Mesenchymal stem cell (in vitro differentiated cells and primary cell): ENCODE measurements at regions not wholly inside any gene's neighbourhood (a gene's known extent, or its start where the extent isn't known, plus 50 kb on each side); places are given as distances from the start of the nearest gene placed in this dataset.

ENCODE experiments used
- DNase-seq: peaks from one replicate; pipeline ENCODE4 v3.0.0-alpha.2; 2013
- H2AFZ ChIP-seq: one replicate; pipeline ENCODE4 v1.6.1; 2013; ENCODE audit warnings: low read depth, mild to moderate bottlenecking, control low read depth, inconsistent platforms, low read length, moderate library complexity
- H2AK5ac ChIP-seq: 2 replicates; pipeline ENCODE4 v1.6.1; 2013; ENCODE audit warnings: low read length, moderate library complexity, mild to moderate bottlenecking, inconsistent platforms; ENCODE audit not compliant: severe bottlenecking
- H2BK120ac ChIP-seq: one replicate; pipeline ENCODE4 v1.6.1; 2013; ENCODE audit warnings: low read depth, mild to moderate bottlenecking, inconsistent platforms, low read length, moderate library complexity
- H2BK12ac ChIP-seq, 2 experiments: one replicate each; pipeline ENCODE4 v1.6.1; 2013; ENCODE audit warnings: inconsistent platforms in 2 of 2, low read length in 2 of 2, mild to moderate bottlenecking in 2 of 2, moderate library complexity in 2 of 2, control low read depth in 1 of 2
- H2BK15ac ChIP-seq: one replicate; pipeline ENCODE4 v1.6.1; 2013; ENCODE audit warnings: mild to moderate bottlenecking, low read depth, inconsistent platforms; ENCODE audit not compliant: poor library complexity, severe bottlenecking
- H2BK5ac ChIP-seq: 2 replicates; pipeline ENCODE4 v1.6.1; 2013; ENCODE audit warnings: low read depth, mild to moderate bottlenecking, low read length, control low read depth, inconsistent platforms; ENCODE audit not compliant: poor library complexity, severe bottlenecking
- H3K14ac ChIP-seq, 2 experiments: one replicate each; pipeline ENCODE4 v1.6.1; 2013; ENCODE audit warnings: inconsistent platforms in 2 of 2, low read length in 2 of 2, control low read depth in 1 of 2, mild to moderate bottlenecking in 1 of 2, moderate library complexity in 1 of 2
- H3K18ac ChIP-seq, 2 experiments: one replicate each; pipeline ENCODE4 v1.6.1; 2013; ENCODE audit warnings: inconsistent platforms in 2 of 2, low read length in 2 of 2, control low read depth in 1 of 2, low read depth in 1 of 2, mild to moderate bottlenecking in 1 of 2
- H3K23ac ChIP-seq, 2 experiments: one replicate each; pipeline ENCODE4 v1.6.1; 2013; ENCODE audit warnings: inconsistent platforms in 2 of 2, low read length in 2 of 2, mild to moderate bottlenecking in 2 of 2, moderate library complexity in 2 of 2, control low read depth in 1 of 2
- H3K27ac ChIP-seq: 2 replicates; pipeline ENCODE4 v1.5.1; 2013; ENCODE audit warnings: mild to moderate bottlenecking, moderate library complexity, low read length, control low read depth, inconsistent platforms; ENCODE audit not compliant: poor library complexity, severe bottlenecking
- H3K27me3 ChIP-seq, 2 experiments: 2 replicates each; pipeline versions ENCODE4 v1.6.1 to v1.7.0; 2013; ENCODE audit warnings: low read length in 2 of 2, mild to moderate bottlenecking in 2 of 2, moderate library complexity in 2 of 2, control low read depth in 1 of 2, inconsistent platforms in 1 of 2; ENCODE audit not compliant: control insufficient read depth in 1 of 2, insufficient read depth in 1 of 2
- H3K36me3 ChIP-seq, 2 experiments: 2 replicates each; pipeline versions ENCODE4 v1.6.1 to v1.7.0; 2013; ENCODE audit warnings: low read length in 2 of 2, control low read depth in 1 of 2, inconsistent platforms in 1 of 2, low read depth in 1 of 2, mild to moderate bottlenecking in 1 of 2; ENCODE audit not compliant: insufficient read depth in 2 of 2, control insufficient read depth in 1 of 2
- H3K4ac ChIP-seq, 2 experiments: one replicate each; pipeline ENCODE4 v1.6.1; 2013; ENCODE audit warnings: inconsistent platforms in 2 of 2, low read length in 2 of 2, mild to moderate bottlenecking in 2 of 2, moderate library complexity in 2 of 2, control low read depth in 1 of 2, low read depth in 1 of 2
- H3K4me1 ChIP-seq: 2 replicates; pipeline ENCODE4 v1.6.1; 2013; ENCODE audit warnings: low read depth, low read length, control low read depth; ENCODE audit not compliant: control insufficient read depth, insufficient read depth
- H3K4me2 ChIP-seq: 2 replicates; pipeline ENCODE4 v1.6.1; 2013; ENCODE audit warnings: low read length, mild to moderate bottlenecking, inconsistent platforms; ENCODE audit not compliant: poor library complexity, severe bottlenecking
- H3K4me3 ChIP-seq, 2 experiments: 2 replicates each; pipeline versions ENCODE4 v1.5.1 to v1.7.0; 2013; ENCODE audit warnings: low read length in 2 of 2, mild to moderate bottlenecking in 2 of 2, control low read depth in 1 of 2, low read depth in 1 of 2; ENCODE audit not compliant: insufficient read depth in 1 of 2
- H3K79me1 ChIP-seq: replicated peaks from 2 replicates; pipeline ENCODE4 v1.6.1; 2013; ENCODE audit warnings: mild to moderate bottlenecking, control low read depth, low read length, inconsistent platforms; ENCODE audit not compliant: poor library complexity, severe bottlenecking
- H3K9ac ChIP-seq: 2 replicates; pipeline ENCODE4 v1.7.0; 2013; ENCODE audit warnings: mild to moderate bottlenecking, low read length, moderate library complexity
- H3K9me3 ChIP-seq: 2 replicates; pipeline ENCODE4 v1.7.0; 2013; ENCODE audit warnings: mild to moderate bottlenecking, low read length; ENCODE audit not compliant: control insufficient read depth
- H4K8ac ChIP-seq: one replicate; pipeline ENCODE4 v1.6.1; 2013; ENCODE audit warnings: inconsistent platforms, mild to moderate bottlenecking, low read length, moderate library complexity
- H4K91ac ChIP-seq: one replicate; pipeline ENCODE4 v1.6.1; 2013; ENCODE audit warnings: mild to moderate bottlenecking, low read length, inconsistent platforms
- WGBS: methylation state at CpG from one replicate; pipeline ENCODE4 v1.1.7; 2013; ENCODE audit warnings: mixed read lengths; 5-methylcytosine and 5-hydroxymethylcytosine counted together

DNA sequence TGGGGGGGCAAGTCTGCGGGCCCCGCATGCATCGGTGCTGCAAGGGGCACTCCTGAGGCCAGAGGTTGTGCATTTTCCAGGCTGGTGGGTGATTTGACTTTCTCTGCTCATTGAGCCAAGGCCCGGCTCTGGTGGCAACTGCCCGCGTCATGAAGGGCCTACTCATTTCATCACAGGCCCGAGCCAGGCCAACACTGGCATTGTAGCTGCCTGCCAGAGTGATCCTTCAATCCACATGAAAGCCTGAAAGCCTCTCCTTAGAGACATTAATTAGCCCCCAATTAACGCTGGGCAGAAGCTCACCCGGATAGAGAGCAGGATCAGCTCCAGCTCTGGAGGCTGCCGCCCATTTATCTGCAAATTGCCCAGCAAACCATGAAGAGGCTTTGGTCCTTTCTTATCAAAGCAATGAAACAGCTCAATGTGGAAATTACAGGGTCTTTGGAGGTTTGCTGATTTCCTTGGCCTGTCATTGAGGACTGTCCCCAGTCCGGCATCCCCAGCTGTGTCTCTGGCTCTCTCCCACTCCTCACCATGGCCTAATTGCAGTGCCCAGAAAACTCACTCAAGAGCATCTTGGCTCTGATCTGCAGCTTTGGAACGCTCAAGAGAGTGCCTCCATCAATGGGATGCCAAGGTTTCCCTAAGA lies 50.4 kb upstream of the STUM start:
- Histone ChIP-seq H3K36me3 (no peaks in the 10 kb centered on the region), H2AK5ac (no peak overlapping the region), H3K27me3 (peaks cover 27 to 32% of the 10 kb centered on the region in 2 experiments), H4K8ac (no peak overlapping the region), H2BK120ac (no peak overlapping the region), H3K14ac (no peak overlapping the region), H3K27ac (no peak overlapping the region), H2BK15ac (no peak overlapping the region), H3K4ac (no peak overlapping the region), H3K4me1 (no peaks in the 10 kb centered on the region), H3K4me3 (no peak overlapping the region), H2BK5ac (no peak overlapping the region), H3K4me2 (no peak overlapping the region), H4K91ac (no peak overlapping the region), H2BK12ac (no peak overlapping the region), H3K23ac (no peak overlapping the region), H3K9ac (no peak overlapping the region), H2AFZ (no peak overlapping the region), H3K79me1 (no peaks in the 10 kb centered on the region), H3K9me3 (no peaks in the 10 kb centered on the region), H3K18ac (no peak overlapping the region)
- DNase-seq: no peak
- 85% methylated on average over 12 of the region's 12 CpGs for WGBS

DNA sequence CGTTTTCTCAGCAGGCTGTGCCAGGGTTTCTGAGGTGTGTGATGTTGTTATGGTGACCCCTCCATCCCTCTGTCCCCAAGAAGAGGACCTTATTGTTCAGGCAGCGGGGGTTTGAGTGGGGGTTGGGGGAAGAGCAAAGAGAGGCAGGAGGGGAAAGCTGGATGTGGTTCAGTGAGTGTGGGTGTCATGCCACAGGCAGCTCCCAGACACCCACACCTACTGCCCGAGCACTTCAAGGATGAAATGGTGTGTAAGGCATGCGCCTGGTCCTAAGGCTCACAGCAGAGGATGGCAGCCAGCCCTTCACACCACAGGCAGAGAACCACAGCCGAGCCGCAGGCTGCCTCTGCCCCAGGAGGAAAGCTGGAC lies 49.9 kb upstream of the STUM start:
- no peak overlapping the region for H4K8ac ChIP-seq
- no peak overlapping the region for H2AFZ ChIP-seq
- H3K14ac ChIP-seq: no peak overlapping the region
- no peak overlapping the region for H3K4ac ChIP-seq
- H2BK5ac ChIP-seq: no peak overlapping the region
- H2AK5ac ChIP-seq: no peak overlapping the region
- no peak for DNase-seq
- no peak overlapping the region for H2BK15ac ChIP-seq
- no peaks in the 10 kb centered on the region for H3K79me1 ChIP-seq
- no peak overlapping the region for H4K91ac ChIP-seq
- H3K36me3 ChIP-seq: no peaks in the 10 kb centered on the region
- no peak overlapping the region for H3K4me2 ChIP-seq
- no peaks in the 10 kb centered on the region for H3K9me3 ChIP-seq
- H3K4me1 ChIP-seq: no peaks in the 10 kb centered on the region
- no peak overlapping the region for H2BK12ac ChIP-seq
- H2BK120ac ChIP-seq: no peak overlapping the region
- peaks cover 27 to 32% of the 10 kb centered on the region in 2 experiments for H3K27me3 ChIP-seq
- H3K27ac ChIP-seq: no peak overlapping the region
- no peak overlapping the region for H3K18ac ChIP-seq
- no peak overlapping the region for H3K23ac ChIP-seq
- no peak overlapping the region for H3K9ac ChIP-seq
- H3K4me3 ChIP-seq: no peak overlapping the region
- WGBS: 83% methylated on average over 5 of the region's 6 CpGs
